ACHN (cell line): ENCODE measurements at regions not wholly inside any gene's neighbourhood (a gene's known extent, or its start where the extent isn't known, plus 50 kb on each side); places are given as distances from the start of the nearest gene placed in this dataset.
A peak's percentile ranks its signal among the peaks of the same experiment; 100 is the strongest.
"Not testable (repeated sequence)": the region's sequence is repeated elsewhere in the genome, so short reads cannot be mapped to it uniquely, and the experiment has no call there.

ENCODE experiments used
- DNase-seq: peaks from one replicate; pipeline ENCODE4 v3.0.0-alpha.2; 2015
- in situ Hi-C: cut with HindIII; loops from 2 replicates; pipeline ENCODE4 v1.10.0; 2017; ENCODE audit warnings: low sequenced_read_pairs, low pct_ligation_motif_present, low pct_unique_long_range_greater_than_20kb

DNA sequence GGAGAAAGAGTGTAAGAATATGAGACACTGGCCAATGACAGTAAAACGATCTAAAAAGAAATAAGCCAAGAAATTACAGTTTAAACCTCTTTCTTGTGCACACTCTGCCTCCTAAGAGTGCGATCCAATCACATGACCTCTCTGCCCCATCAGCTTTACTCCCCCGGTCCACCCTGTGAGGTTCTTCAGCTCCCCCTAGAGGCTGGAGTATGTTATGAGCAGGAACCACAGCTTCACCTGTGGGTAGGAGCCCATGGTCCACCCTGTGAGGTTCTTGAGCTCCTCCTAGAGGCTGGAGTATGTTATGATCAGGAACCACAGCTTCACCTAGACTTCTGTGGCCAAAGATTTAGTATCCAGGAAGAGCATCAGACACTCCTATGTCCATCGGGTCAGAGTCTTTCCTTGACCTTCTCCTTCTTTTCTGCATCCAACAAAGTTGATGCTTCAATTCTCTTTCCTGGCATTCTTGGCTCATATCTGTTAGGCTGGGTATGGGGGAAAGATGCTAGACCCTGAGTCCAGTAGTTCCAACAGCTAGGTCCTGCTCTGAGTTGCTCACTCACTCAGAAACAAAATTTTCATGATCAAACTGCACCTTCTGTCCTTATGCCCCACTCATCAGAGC is 164.0 kb downstream of the MINAR1 start:
- in situ Hi-C loops: no loop called here
- DNase-seq: peak; percentile 92

- in situ Hi-C loops: no loop called here
- no peak for DNase-seq
Observed at GRCh38 chr15:79598639-79599038, 166.5 kb downstream of the MINAR1 start.

DNA sequence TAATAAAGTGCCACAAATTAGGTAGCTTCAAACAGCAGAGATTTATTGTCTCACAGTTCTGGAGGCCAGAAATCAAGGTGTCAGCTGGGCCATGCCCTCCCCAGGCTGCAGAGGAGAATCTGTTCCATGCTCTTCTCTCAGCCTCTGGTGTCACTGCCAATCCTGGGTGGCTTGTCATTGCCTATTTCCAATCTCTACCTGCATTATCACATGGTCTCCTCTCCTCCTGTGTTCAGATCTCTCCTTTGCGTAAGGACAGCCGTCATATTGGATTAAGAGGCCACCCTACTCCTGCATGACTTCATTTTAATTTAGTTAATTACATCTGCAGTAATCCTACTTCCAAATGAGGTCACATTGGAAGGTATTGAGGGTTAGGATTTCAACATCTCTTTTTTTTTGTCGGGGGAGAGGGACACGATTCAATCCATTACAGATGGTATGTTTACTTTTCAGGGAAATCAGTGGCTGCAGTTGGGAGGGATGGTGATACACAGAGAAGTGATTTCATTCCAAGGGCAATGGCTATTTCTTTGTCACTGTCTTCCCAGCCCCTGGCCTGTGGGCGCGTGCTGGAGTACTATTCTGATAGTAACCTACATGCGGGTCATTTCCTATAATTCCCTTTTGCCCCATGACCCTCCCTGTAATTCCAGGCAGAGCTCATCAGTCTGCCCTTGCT is 169.4 kb downstream of the MINAR1 start:
- in situ Hi-C loops: no loop called here

GRCh38 chr15:79602180-79602579 is 170.0 kb downstream of the MINAR1 start:
- in situ Hi-C loops: no loop called here

More for the DNA sequence above, 169.4 kb downstream of the MINAR1 start:
- DNase-seq: no peak

GRCh38 chr15:79602731-79603130 is 170.6 kb downstream of the MINAR1 start:
- no peak for DNase-seq
- in situ Hi-C loops: no loop called here

More at GRCh38 chr15:79602180-79602579, 170.0 kb downstream of the MINAR1 start:
- no peak for DNase-seq

DNA sequence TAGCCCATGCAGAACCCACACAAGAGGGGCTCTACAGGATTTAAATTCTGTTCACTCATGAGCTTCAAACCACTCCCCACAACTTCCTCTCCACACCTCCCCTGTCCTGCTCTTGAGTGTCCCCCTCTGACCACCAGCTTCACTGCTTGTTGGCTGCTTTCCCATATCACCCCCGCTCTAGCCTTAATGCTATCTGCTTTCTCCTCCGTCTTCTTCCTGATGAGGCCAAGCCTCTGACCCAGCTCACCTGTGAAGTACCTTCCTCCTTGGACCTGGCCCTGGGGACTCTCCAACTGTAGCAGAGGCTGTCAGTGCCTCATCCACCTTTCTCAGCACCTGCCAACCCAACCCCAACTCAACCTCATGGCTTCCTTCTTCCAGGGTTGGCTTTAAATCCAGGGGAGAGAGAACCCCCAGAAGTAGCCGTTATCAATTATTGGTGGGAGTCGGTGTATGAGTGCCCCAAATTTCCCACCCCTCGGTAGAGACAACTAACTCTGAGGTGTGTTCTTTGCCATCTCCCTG is 174.8 kb downstream of the MINAR1 start:
- DNase-seq: no peak
- in situ Hi-C loops: no loop called here

- no peak for DNase-seq
- in situ Hi-C loops: no loop called here
Observed at GRCh38 chr15:79608066-79608864, 176.1 kb downstream of the MINAR1 start.

GRCh38 chr15:79609506-79609905 is 177.4 kb downstream of the MINAR1 start:
- in situ Hi-C loops: no loop called here
- peak; percentile 14 for DNase-seq

DNA sequence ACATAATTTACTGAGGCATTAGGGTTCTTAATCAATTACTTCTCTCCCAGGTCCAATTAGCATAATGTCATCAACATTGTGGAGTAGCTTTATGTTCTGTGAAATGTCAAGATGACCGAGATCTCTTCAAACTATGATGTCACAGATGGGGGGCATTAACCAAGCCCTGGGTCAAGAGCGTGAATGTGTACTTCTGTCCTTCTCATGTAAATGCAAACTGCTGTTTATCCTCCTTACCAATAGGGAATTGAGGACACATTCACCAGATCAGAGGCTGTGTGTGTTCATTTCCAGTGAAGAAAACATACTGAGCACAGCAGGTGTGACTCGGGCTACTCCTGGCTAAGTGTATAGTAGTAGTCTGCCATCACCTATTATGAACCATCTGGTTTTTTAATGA is 177.9 kb downstream of the MINAR1 start:
- no peak for DNase-seq
- in situ Hi-C loops: no loop called here

DNA sequence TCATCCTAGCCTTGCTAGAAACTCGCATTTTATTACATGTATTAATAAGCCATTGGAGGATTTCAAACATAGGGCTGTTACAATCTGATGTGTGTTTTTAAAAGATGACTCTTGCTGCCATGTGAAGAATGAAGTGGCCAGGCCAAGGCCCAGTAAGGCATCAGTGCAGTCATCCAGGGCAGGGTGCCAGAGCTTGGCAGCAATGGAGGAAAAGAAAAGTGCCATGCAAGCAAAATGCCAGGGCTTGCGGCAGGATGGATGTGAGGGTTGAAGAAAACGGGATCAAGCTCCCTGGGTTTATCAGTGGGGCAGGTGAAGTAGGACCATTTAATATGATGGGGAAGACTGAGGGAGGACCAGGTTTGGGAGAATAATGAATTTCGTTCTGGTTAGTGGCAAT is 183.6 kb downstream of the MINAR1 start:
- DNase-seq: no peak
- in situ Hi-C loops: no loop called here

DNA sequence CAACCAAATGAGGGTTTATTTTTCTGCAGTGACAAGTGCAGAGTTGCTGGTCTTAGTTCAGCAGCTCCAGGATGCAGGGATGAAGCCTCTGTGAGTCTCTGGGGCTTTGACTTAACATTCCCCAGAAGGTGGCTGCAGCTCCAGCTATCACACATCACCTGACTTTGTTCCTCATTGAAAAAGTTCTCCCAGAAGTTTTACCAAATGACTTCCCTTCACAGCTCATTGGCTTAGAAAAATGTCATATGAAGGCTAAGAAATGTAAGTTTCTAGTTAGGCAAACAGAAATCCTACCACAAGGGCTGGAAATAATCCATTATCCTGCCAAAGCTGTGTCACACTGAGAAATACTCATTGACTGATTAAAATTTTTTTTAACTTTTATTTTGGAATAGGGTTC is 184.9 kb downstream of the MINAR1 start:
- DNase-seq: peak; percentile 31
- in situ Hi-C loops: no loop called here

DNA sequence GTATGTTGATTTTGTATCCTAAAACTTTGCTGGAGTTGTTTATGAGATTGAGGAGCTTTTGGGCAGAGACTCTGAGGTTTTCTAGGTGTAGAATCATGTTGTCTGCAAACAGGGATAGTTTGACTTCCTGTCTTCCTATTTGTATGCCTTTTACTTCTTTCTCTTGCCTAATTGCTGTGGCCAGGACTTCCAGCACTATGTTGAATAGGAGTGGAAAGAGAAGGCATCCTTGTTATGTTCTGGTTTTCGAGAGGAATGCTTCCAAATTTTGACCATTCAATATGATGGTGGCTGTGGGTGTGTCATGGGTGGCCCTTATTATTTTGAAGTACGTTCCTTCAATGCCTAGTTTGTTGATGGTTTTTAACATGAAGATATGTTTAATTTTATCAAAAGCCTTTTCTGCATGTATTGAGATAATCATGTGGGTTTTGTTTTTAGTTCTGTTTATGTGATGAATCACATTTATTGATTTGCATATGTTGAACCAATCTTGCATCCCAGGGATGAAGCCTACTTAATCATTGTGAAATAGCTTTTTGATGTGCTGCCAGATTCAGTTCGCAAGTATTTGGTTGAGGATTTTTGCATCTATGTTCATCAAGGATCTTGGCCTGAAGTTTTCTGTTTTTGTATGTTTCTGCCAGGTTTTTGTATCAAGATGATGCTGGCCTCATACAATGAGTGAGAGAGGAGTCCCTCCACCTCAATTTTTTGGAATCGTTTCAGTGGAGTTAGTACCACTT is 188.1 kb downstream of the MINAR1 start:
- in situ Hi-C loops: no loop called here
- DNase-seq: no peak

DNA sequence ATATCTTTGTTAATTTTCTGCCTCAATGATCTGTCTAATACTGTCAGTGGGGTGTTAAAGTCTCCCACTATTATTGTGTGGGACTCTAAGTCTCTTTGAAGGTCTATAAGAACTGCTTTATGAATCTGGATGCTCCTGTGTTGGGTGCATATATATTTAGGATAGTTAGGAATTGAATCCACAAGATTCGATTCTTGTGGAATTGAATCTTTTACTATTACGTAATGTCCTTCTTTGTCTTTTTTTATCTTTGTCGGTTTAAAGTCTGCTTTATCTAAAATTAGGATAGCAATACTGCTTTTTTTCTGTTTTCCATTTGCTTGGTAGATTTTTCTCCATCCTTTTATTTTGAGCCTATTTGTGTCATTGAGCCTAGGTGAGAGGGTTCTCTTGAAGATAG is 189.7 kb downstream of the MINAR1 start:
- in situ Hi-C loops: not testable (repeated sequence)

DNA sequence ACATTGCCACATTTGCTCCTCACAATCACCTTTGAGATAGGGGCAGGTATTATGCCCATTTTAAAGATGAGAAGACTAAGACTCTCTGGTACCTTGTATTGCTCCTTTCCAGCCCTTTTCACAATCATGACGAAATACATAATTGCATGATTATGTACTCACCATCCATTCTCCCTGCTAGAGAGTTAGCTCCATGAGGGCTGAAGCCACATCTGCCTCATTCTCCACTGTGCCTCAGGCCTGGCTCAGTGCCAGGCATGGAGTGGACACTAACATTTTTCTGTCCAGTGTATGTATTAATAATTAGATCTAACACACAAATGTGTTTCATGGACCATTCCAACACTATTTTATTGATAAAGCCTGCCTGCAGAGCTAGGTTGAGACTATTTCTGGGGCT is 191.4 kb downstream of the MINAR1 start:
- DNase-seq: no peak
- in situ Hi-C loops: no loop called here

More for the DNA sequence above, 189.7 kb downstream of the MINAR1 start:
- DNase-seq: not testable (repeated sequence)

- in situ Hi-C loops: no loop called here
Observed at GRCh38 chr15:79629687-79630086, 197.6 kb downstream of the MINAR1 start.

GRCh38 chr15:79632457-79632856 is 200.3 kb downstream of the MINAR1 start:
- no peak for DNase-seq
- in situ Hi-C loops: no loop called here

More at GRCh38 chr15:79629687-79630086, 197.6 kb downstream of the MINAR1 start:
- no peak for DNase-seq

DNA sequence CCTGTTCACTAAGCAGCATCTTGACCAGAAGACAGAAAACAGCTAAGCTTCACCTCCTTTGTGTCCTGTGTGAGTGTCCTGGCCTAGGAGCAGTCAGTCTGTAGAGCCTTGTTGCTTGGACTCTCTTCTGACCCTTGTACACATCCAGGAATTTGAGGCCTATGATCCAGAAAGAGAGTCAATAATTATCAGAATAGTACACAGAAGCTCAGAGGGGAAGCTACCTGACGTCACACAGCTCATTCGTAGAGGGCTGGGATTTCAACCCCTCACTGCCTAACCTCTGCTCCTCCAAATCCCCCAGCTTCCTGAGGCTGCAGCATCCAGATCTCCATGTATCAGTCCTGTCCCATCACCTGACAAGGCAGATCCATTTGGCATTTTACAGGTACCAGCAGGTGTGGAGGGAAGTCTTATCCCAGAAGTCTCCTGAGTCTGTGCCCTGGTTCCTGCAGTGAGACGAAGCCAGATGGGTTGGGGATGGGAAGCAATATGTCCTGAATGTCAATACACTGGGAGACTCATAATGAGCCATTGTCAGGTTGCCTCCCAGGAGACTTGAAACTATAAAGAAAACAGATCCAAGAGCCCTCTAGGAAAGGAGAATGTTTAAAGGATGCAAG is 203.1 kb downstream of the MINAR1 start:
- no peak for DNase-seq
- in situ Hi-C loops: no loop called here

DNA sequence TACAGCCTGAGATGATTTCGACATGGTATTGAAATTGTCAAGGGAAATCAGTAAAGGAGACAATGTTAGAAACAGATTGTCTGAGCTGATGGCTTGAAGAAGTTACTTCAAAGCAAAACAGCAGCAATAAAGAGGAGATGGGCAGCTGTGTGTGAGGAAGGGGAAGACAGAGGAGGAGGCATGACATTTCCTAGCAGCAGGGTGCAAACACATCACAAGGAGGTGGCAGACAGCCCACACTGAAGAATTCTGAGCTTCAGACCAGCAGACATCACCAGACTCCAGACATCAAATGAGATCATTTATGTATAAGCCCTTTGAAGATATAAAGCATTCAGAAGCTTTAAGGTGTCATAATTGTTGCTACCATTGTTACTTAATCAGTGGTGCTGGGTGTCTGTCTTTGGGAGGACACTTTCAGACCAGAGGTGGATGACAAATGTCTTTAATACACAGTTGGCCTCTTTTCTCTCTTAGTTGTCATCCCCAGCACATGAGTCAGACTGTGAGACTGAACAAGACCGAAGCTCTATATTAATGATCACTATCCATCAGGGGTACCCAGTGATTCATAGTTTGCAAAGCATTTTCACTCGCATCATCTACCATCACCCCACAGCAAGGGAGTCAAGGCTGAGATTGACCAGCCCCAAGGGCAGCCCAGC is 203.9 kb downstream of the MINAR1 start:
- in situ Hi-C loops: no loop called here
- DNase-seq: no peak
